ENCODE measurements at regions not wholly inside any gene's neighbourhood (a gene's known extent, or its start where the extent isn't known, plus 50 kb on each side); places are given as distances from the start of the nearest gene placed in this dataset.
A peak's percentile ranks its signal among the peaks of the same experiment; 100 is the strongest.

GRCh38 chr14:34222867-34223266, 239.2 kb downstream of the SPTSSA start:
- Mint-ChIP-seq H3K9me3 (peaks cover 0 to 2% (median 0%) of the 10 kb centered on the region in 5 donors), H3K27me3 (peaks cover 0 to 5% of the 10 kb centered on the region in 2 donors), H3K4me1 (peaks cover 0 to 11% (median 6%) of the 10 kb centered on the region in 3 donors), H3K36me3 (no peaks in the 10 kb centered on the region), H3K4me3 (no peak overlapping the region), H3K27ac (no peak overlapping the region)
- ChIA-PET POLR2A (no interaction called here), CTCF (no interaction called here)
- Histone ChIP-seq H3K27ac (ENCODE audit: low read depth, low read length) (no peak overlapping the region), H3K9me3 (ENCODE audit: low read length) (no peaks in the 10 kb centered on the region), H3K27me3 (ENCODE audit: insufficient read depth, low read length, poor library complexity, severe bottlenecking) (no peaks in the 10 kb centered on the region), H3K4me1 (ENCODE audit: insufficient read depth, low read length) (no peaks in the 10 kb centered on the region), H3K4me3 (ENCODE audit: low read length) (no peak overlapping the region), H3K36me3 (ENCODE audit: insufficient read depth, low read length) (no peaks in the 10 kb centered on the region)
- no peak for DNase-seq

GRCh38 chr14:34222122-34222521, 239.9 kb downstream of the SPTSSA start:
- no peak for DNase-seq
- H3K36me3 Mint-ChIP-seq, result no peaks in the 10 kb centered on the region
- CTCF ChIA-PET, result no interaction called here
- Histone ChIP-seq H3K9me3 (ENCODE audit: low read length) (no peaks in the 10 kb centered on the region), H3K4me3 (ENCODE audit: low read length) (no peak overlapping the region), H3K27me3 (ENCODE audit: insufficient read depth, low read length, poor library complexity, severe bottlenecking) (no peaks in the 10 kb centered on the region), H3K36me3 (ENCODE audit: insufficient read depth, low read length) (no peaks in the 10 kb centered on the region), H3K4me1 (ENCODE audit: insufficient read depth, low read length) (no peaks in the 10 kb centered on the region), H3K27ac (ENCODE audit: low read depth, low read length) (no peak overlapping the region)
- H3K4me3 Mint-ChIP-seq, result no peak overlapping the region
- H3K27ac Mint-ChIP-seq, result no peak overlapping the region
- peaks cover 0 to 7% (median 4%) of the 10 kb centered on the region in 3 donors for H3K4me1 Mint-ChIP-seq
- H3K27me3 Mint-ChIP-seq, result peaks cover 0 to 5% of the 10 kb centered on the region in 2 donors
- POLR2A ChIA-PET, result no interaction called here
- H3K9me3 Mint-ChIP-seq, result peaks cover 0 to 4% (median 0%) of the 10 kb centered on the region in 5 donors

- Histone ChIP-seq H3K27me3 (ENCODE audit: insufficient read depth, low read length, poor library complexity, severe bottlenecking) (no peaks in the 10 kb centered on the region), H3K4me1 (ENCODE audit: insufficient read depth, low read length) (no peaks in the 10 kb centered on the region), H3K27ac (ENCODE audit: low read depth, low read length) (no peak overlapping the region), H3K4me3 (ENCODE audit: low read length) (no peak overlapping the region), H3K9me3 (ENCODE audit: low read length) (no peaks in the 10 kb centered on the region), H3K36me3 (ENCODE audit: insufficient read depth, low read length) (no peaks in the 10 kb centered on the region)
- Mint-ChIP-seq H3K4me1 (peaks cover 0 to 7% (median 4%) of the 10 kb centered on the region in 3 donors), H3K4me3 (peak overlapping the region in 1 of 7 donors; percentile 47), H3K27ac (no peak overlapping the region), H3K9me3 (peaks cover 0 to 9% (median 4%) of the 10 kb centered on the region in 5 donors), H3K27me3 (peaks cover 1 to 5% of the 10 kb centered on the region in 2 donors), H3K36me3 (no peaks in the 10 kb centered on the region)
- CTCF ChIA-PET, result interaction anchor here (0.6 kb wide), 1 partner anchor 20 kb away, joined by 3 read pairs; no protein-coding TSS in a partner anchor
- POLR2A ChIA-PET, result no interaction called here
- no peak for DNase-seq
Observed at GRCh38 chr14:34220921-34221320, 241.1 kb downstream of the SPTSSA start.

- H3K9me3 Mint-ChIP-seq, result peaks cover 0 to 9% (median 4%) of the 10 kb centered on the region in 5 donors
- no peak for DNase-seq
- POLR2A ChIA-PET, result no interaction called here
- no peaks in the 10 kb centered on the region for H3K4me1 ChIP-seq (ENCODE audit: insufficient read depth, low read length)
- no peaks in the 10 kb centered on the region for H3K27me3 ChIP-seq (ENCODE audit: insufficient read depth, low read length, poor library complexity, severe bottlenecking)
- H3K4me1 Mint-ChIP-seq, result peaks cover 0 to 7% (median 4%) of the 10 kb centered on the region in 3 donors
- no peak overlapping the region for H3K27ac ChIP-seq (ENCODE audit: low read depth, low read length)
- CTCF ChIA-PET, result no interaction called here
- no peak overlapping the region for H3K4me3 ChIP-seq (ENCODE audit: low read length)
- no peaks in the 10 kb centered on the region for H3K9me3 ChIP-seq (ENCODE audit: low read length)
- no peak overlapping the region for H3K4me3 Mint-ChIP-seq
- no peak overlapping the region for H3K27ac Mint-ChIP-seq
- peaks cover 1 to 5% of the 10 kb centered on the region in 2 donors for H3K27me3 Mint-ChIP-seq
- no peaks in the 10 kb centered on the region for H3K36me3 ChIP-seq (ENCODE audit: insufficient read depth, low read length)
- H3K36me3 Mint-ChIP-seq, result no peaks in the 10 kb centered on the region
Observed at GRCh38 chr14:34220378-34220706, 241.7 kb downstream of the SPTSSA start.

GRCh38 chr14:34219661-34220377, 242.2 kb downstream of the SPTSSA start:
- H3K36me3 ChIP-seq (ENCODE audit: insufficient read depth, low read length), result no peaks in the 10 kb centered on the region
- DNase-seq, result no peak
- H3K27ac Mint-ChIP-seq, result no peak overlapping the region
- H3K27me3 ChIP-seq (ENCODE audit: insufficient read depth, low read length, poor library complexity, severe bottlenecking), result no peaks in the 10 kb centered on the region
- H3K9me3 ChIP-seq (ENCODE audit: low read length), result no peaks in the 10 kb centered on the region
- CTCF ChIA-PET, result no interaction called here
- H3K4me1 ChIP-seq (ENCODE audit: insufficient read depth, low read length), result no peaks in the 10 kb centered on the region
- H3K27me3 Mint-ChIP-seq, result peaks cover 1 to 5% of the 10 kb centered on the region in 2 donors
- POLR2A ChIA-PET, result no interaction called here
- H3K36me3 Mint-ChIP-seq, result no peaks in the 10 kb centered on the region
- no peak overlapping the region for H3K4me3 ChIP-seq (ENCODE audit: low read length)
- peaks cover 0 to 7% (median 4%) of the 10 kb centered on the region in 3 donors for H3K4me1 Mint-ChIP-seq
- peaks cover 0 to 9% (median 4%) of the 10 kb centered on the region in 5 donors for H3K9me3 Mint-ChIP-seq
- H3K27ac ChIP-seq (ENCODE audit: low read depth, low read length), result no peak overlapping the region
- H3K4me3 Mint-ChIP-seq, result no peak overlapping the region

DNA sequence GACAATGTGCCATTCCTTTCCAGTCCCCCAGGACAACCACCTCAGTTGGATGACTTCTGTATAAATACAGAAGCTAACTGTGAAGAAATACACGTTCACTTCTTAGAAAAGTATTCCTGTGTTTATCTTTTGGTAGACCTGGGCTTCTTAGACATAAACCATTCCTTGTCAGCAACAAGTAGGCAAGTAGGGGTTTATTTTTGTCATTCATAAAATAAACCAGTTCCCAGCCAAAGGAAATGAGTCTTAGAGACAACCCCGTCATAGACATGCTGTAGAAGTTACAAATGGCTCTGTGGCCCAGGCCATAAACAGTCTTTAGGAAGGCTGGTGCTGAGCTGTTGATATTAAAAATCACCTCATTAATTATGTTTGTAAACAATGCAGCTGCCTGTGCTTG, 243.2 kb downstream of the SPTSSA start:
- ChIA-PET CTCF (no interaction called here), POLR2A (no interaction called here)
- H3K4me3 ChIP-seq (ENCODE audit: low read length), result no peak overlapping the region
- Mint-ChIP-seq H3K4me1 (peaks cover 0 to 7% (median 4%) of the 10 kb centered on the region in 3 donors), H3K4me3 (no peak overlapping the region), H3K36me3 (no peaks in the 10 kb centered on the region), H3K27me3 (peaks cover 1 to 5% of the 10 kb centered on the region in 2 donors), H3K27ac (no peak overlapping the region), H3K9me3 (peaks cover 0 to 9% (median 4%) of the 10 kb centered on the region in 5 donors)
- H3K27me3 ChIP-seq (ENCODE audit: insufficient read depth, low read length, poor library complexity, severe bottlenecking), result no peaks in the 10 kb centered on the region
- no peaks in the 10 kb centered on the region for H3K36me3 ChIP-seq (ENCODE audit: insufficient read depth, low read length)
- no peaks in the 10 kb centered on the region for H3K4me1 ChIP-seq (ENCODE audit: insufficient read depth, low read length)
- no peak overlapping the region for H3K27ac ChIP-seq (ENCODE audit: low read depth, low read length)
- H3K9me3 ChIP-seq (ENCODE audit: low read length), result no peaks in the 10 kb centered on the region
- no peak for DNase-seq

DNA sequence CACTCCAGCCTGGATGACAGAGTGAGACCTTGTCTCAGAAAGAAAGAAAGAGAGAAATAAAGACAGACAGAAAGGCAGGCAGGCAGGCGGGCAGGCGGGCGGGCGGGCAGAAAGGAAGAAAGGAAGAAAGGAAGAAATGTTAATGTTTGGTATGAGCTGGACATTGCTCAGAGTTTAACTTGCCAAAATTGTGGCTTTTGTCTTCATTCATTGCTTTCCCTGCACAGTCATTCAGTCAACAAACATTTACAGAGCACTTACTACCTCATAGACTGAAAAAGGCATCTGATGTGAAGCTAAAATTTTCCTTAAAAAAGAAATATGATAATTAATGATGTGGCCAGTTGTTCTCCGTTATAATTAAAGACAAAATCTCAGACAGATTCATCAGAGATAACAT, 247.1 kb downstream of the SPTSSA start:
- Mint-ChIP-seq H3K27me3 (peaks cover 1 to 3% of the 10 kb centered on the region in 2 donors), H3K36me3 (no peaks in the 10 kb centered on the region), H3K9me3 (peaks cover 0 to 9% (median 4%) of the 10 kb centered on the region in 5 donors), H3K4me1 (peaks cover 0 to 10% (median 0%) of the 10 kb centered on the region in 3 donors), H3K27ac (no peak overlapping the region), H3K4me3 (no peak overlapping the region)
- H3K4me1 ChIP-seq (ENCODE audit: insufficient read depth, low read length), result no peaks in the 10 kb centered on the region
- no peaks in the 10 kb centered on the region for H3K36me3 ChIP-seq (ENCODE audit: insufficient read depth, low read length)
- H3K27me3 ChIP-seq (ENCODE audit: insufficient read depth, low read length, poor library complexity, severe bottlenecking), result no peaks in the 10 kb centered on the region
- ChIA-PET POLR2A (no interaction called here), CTCF (no interaction called here)
- H3K4me3 ChIP-seq (ENCODE audit: low read length), result no peak overlapping the region
- no peaks in the 10 kb centered on the region for H3K9me3 ChIP-seq (ENCODE audit: low read length)
- no peak overlapping the region for H3K27ac ChIP-seq (ENCODE audit: low read depth, low read length)
- DNase-seq, result no peak

- Mint-ChIP-seq H3K4me1 (peaks cover 0 to 10% (median 0%) of the 10 kb centered on the region in 3 donors), H3K27me3 (peaks cover 1 to 3% of the 10 kb centered on the region in 2 donors), H3K9me3 (peaks cover 0 to 9% (median 4%) of the 10 kb centered on the region in 5 donors), H3K27ac (no peak overlapping the region), H3K36me3 (no peaks in the 10 kb centered on the region), H3K4me3 (peak overlapping the region in 2 of 7 donors; percentile 7 to 46)
- POLR2A ChIA-PET, result no interaction called here
- H3K9me3 ChIP-seq (ENCODE audit: low read length), result no peaks in the 10 kb centered on the region
- CTCF ChIA-PET, result interaction anchor here (1.6 kb wide), 1 partner anchor 13 kb away, joined by 3 read pairs; no protein-coding TSS in a partner anchor
- DNase-seq, result no peak
- H3K36me3 ChIP-seq (ENCODE audit: insufficient read depth, low read length), result no peaks in the 10 kb centered on the region
- no peak overlapping the region for H3K4me3 ChIP-seq (ENCODE audit: low read length)
- no peaks in the 10 kb centered on the region for H3K27me3 ChIP-seq (ENCODE audit: insufficient read depth, low read length, poor library complexity, severe bottlenecking)
- H3K27ac ChIP-seq (ENCODE audit: low read depth, low read length), result no peak overlapping the region
- no peaks in the 10 kb centered on the region for H3K4me1 ChIP-seq (ENCODE audit: insufficient read depth, low read length)
Observed at GRCh38 chr14:34213332-34213731, 248.7 kb downstream of the SPTSSA start.

Measured in CD8-positive, alpha-beta memory T cell (primary cell).